RCC 7860 (cell line): ENCODE measurements at regions not wholly inside any gene's neighbourhood (a gene's known extent, or its start where the extent isn't known, plus 50 kb on each side); places are given as distances from the start of the nearest gene placed in this dataset.

Source experiments
- DNase-seq: peaks from one replicate; pipeline ENCODE4 v3.0.0-alpha.2; 2015; ENCODE audit warnings: low spot score
- FAIRE-seq: peaks from 2 replicates; lab custom pipeline; 2012; peaks lifted over from hg19 to GRCh38; lab: Jason Lieb, UNC

GRCh38 chr9:105860516-105860915 lies 166.2 kb downstream of the TMEM38B start:
- no peak for FAIRE-seq

GRCh38 chr9:105861972-105862371 lies 167.6 kb downstream of the TMEM38B start:
- no peak for DNase-seq
- no peak for FAIRE-seq

More at GRCh38 chr9:105860516-105860915, 166.2 kb downstream of the TMEM38B start:
- DNase-seq, result no peak

GRCh38 chr9:105864248-105864898 lies 170.0 kb downstream of the TMEM38B start:
- no peak for FAIRE-seq
- no peak for DNase-seq

GRCh38 chr9:105865285-105865684 lies 170.9 kb downstream of the TMEM38B start:
- no peak for FAIRE-seq

GRCh38 chr9:105871540-105871939 lies 177.2 kb downstream of the TMEM38B start:
- DNase-seq (no peak), FAIRE-seq (no peak)

More at GRCh38 chr9:105865285-105865684, 170.9 kb downstream of the TMEM38B start:
- no peak for DNase-seq

GRCh38 chr9:105873801-105874200 lies 179.5 kb downstream of the TMEM38B start:
- DNase-seq, result no peak
- FAIRE-seq, result no peak

GRCh38 chr9:105877721-105878120 lies 183.4 kb downstream of the TMEM38B start:
- no peak for FAIRE-seq
- no peak for DNase-seq

- FAIRE-seq (no peak), DNase-seq (no peak)
These were observed 184.8 kb downstream of the TMEM38B start for GRCh38 chr9:105879181-105879580.

GRCh38 chr9:105880517-105880916 lies 186.2 kb downstream of the TMEM38B start:
- FAIRE-seq (no peak), DNase-seq (no peak)

- FAIRE-seq (no peak), DNase-seq (no peak)
These were observed 186.7 kb downstream of the TMEM38B start for GRCh38 chr9:105881021-105881420.

- DNase-seq (peak; percentile 36), FAIRE-seq (peak; percentile 33)
These were observed 187.5 kb downstream of the TMEM38B start for GRCh38 chr9:105881654-105882349.

GRCh38 chr9:105883847-105884246 lies 189.5 kb downstream of the TMEM38B start:
- no peak for DNase-seq
- FAIRE-seq, result no peak

GRCh38 chr9:105884416-105884815 lies 190.1 kb downstream of the TMEM38B start:
- FAIRE-seq (no peak), DNase-seq (no peak)

GRCh38 chr9:105886136-105886535 lies 191.8 kb downstream of the TMEM38B start:
- DNase-seq (no peak), FAIRE-seq (no peak)

- FAIRE-seq, result no peak
These were observed 193.3 kb downstream of the TMEM38B start for GRCh38 chr9:105887679-105888078.

GRCh38 chr9:105890046-105890822 lies 195.9 kb downstream of the TMEM38B start:
- DNase-seq (no peak), FAIRE-seq (no peak)

More at GRCh38 chr9:105887679-105888078, 193.3 kb downstream of the TMEM38B start:
- DNase-seq, result no peak

GRCh38 chr9:105900123-105900522 lies 205.8 kb downstream of the TMEM38B start:
- no peak for FAIRE-seq
- no peak for DNase-seq

- DNase-seq, result peak; percentile 7
- no peak for FAIRE-seq
These were observed 207.3 kb downstream of the TMEM38B start for GRCh38 chr9:105901514-105902109.

GRCh38 chr9:105908069-105908468 lies 213.7 kb downstream of the TMEM38B start:
- DNase-seq (no peak), FAIRE-seq (no peak)

GRCh38 chr9:105911104-105911911 lies 217.0 kb downstream of the TMEM38B start:
- peak; percentile 40 for DNase-seq
- FAIRE-seq, result peak; percentile 37
